ENCODE measurements at regions not wholly inside any gene's neighbourhood (a gene's known extent, or its start where the extent isn't known, plus 50 kb on each side); places are given as distances from the start of the nearest gene placed in this dataset.

DNA sequence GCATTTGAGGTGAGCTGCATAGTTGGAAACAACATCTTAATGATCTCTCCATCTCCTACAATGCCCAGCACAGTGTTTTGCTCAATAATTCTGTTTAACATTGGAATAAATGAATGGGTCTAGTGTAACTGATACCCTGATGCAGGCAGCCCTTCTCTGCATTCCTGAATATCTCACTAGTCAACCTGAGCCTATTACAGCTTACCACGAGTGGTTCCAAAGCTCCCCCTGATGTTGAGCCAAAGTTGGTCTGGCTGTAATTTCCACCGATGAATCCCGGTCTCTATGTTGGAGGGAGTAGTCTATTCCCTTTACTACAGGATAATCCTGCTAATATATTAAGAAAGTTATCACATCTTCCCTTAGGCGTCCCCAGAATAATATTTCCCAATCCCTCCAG, 63.8 kb downstream of the ZBTB18 start:
- Histone ChIP-seq H3K9me3 (no peaks in the 10 kb centered on the region), H3K27ac (no peak overlapping the region), H3K27me3 (no peaks in the 10 kb centered on the region), H3K4me1 (no peaks in the 10 kb centered on the region), H3K36me3 (no peaks in the 10 kb centered on the region), H3K4me3 (no peak overlapping the region)
- DNase-seq (ENCODE audit: extremely low spot score in 2 of 2), result no peak
- TF ChIP-seq POLR2AphosphoS5 (IDR thresholded peaks at IDR 0.05; ENCODE audit: insufficient read depth in 1 of 2, low read depth in 1 of 2) (no peak), POLR2A (IDR thresholded peaks at IDR 0.05) (no peak)
- TF ChIP-seq, protein P1, sequence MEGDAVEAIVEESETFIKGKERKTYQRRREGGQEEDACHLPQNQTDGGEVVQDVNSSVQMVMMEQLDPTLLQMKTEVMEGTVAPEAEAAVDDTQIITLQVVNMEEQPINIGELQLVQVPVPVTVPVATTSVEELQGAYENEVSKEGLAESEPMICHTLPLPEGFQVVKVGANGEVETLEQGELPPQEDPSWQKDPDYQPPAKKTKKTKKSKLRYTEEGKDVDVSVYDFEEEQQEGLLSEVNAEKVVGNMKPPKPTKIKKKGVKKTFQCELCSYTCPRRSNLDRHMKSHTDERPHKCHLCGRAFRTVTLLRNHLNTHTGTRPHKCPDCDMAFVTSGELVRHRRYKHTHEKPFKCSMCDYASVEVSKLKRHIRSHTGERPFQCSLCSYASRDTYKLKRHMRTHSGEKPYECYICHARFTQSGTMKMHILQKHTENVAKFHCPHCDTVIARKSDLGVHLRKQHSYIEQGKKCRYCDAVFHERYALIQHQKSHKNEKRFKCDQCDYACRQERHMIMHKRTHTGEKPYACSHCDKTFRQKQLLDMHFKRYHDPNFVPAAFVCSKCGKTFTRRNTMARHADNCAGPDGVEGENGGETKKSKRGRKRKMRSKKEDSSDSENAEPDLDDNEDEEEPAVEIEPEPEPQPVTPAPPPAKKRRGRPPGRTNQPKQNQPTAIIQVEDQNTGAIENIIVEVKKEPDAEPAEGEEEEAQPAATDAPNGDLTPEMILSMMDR (IDR thresholded peaks at IDR 0.05), result no peak
- intact Hi-C loops (cut with DNase I), result no loop called here

DNA sequence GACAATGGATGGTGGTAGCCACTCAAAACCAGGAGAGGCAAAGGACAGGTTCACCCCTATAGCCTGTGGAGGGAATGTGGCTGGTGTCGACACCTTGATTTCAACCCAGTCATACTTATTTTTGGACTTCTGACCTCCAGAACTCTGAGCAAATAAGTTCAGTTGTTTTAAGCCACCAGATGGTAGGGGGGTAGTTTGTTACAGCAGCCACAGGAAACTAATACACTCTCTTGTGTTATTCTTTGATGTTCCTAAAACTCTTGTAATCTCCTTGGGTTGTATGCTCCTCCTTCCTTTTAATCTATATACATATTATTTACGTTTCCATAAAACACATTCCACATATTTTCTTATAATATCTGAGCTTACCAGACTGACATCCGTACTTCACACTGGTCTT, 65.9 kb downstream of the ZBTB18 start:
- no peak overlapping the region for H3K27ac ChIP-seq
- no peak for TF ChIP-seq POLR2AphosphoS5 (IDR thresholded peaks at IDR 0.05; ENCODE audit: insufficient read depth in 1 of 2, low read depth in 1 of 2)
- TF ChIP-seq POLR2A (IDR thresholded peaks at IDR 0.05), result no peak
- TF ChIP-seq, protein P1 (IDR thresholded peaks at IDR 0.05), result no peak
- H3K27me3 ChIP-seq, result no peaks in the 10 kb centered on the region
- no peak for DNase-seq (ENCODE audit: extremely low spot score in 2 of 2)
- H3K9me3 ChIP-seq, result no peaks in the 10 kb centered on the region
- H3K36me3 ChIP-seq, result no peaks in the 10 kb centered on the region
- H3K4me3 ChIP-seq, result no peak overlapping the region
- intact Hi-C loops (cut with DNase I), result no loop called here
- H3K4me1 ChIP-seq, result no peaks in the 10 kb centered on the region

DNA sequence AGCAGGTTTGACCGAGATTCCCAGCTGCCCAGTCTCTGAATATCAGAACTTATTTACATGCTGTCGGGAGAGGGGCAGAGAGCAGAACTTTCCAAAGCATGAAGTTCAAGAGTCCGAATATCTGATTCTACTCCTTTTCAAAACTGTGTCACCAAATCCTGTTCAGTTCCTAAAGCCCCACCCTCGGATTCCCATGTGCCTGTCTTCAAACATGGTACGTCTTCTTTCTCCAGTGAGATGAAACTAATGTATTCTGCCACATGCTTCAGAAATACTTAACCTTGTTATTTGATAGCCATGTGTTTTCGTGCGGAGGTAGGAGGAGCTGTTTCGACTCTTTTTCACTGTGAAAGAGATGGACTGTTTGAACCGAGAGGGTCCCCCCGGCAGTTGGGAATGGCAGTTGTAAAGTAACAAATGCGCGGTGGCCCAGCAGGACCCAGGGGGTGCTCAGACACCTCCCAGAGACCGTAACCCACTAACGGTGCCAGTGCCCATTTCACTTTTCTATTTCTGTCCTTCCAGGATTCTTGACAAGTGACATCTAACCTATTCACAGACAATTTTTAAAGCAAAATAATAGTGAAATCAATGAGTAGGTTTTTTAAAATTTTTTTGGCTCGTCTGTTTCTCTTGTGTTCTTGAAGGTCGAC, 67.2 kb downstream of the ZBTB18 start:
- H3K36me3 ChIP-seq, result no peaks in the 10 kb centered on the region
- intact Hi-C loops (cut with DNase I), result no loop called here
- TF ChIP-seq, protein P1 (IDR thresholded peaks at IDR 0.05), result no peak
- no peak for TF ChIP-seq POLR2A (IDR thresholded peaks at IDR 0.05)
- TF ChIP-seq POLR2AphosphoS5 (IDR thresholded peaks at IDR 0.05; ENCODE audit: insufficient read depth in 1 of 2, low read depth in 1 of 2), result no peak
- H3K27me3 ChIP-seq, result no peaks in the 10 kb centered on the region
- no peak overlapping the region for H3K27ac ChIP-seq
- H3K4me3 ChIP-seq, result no peak overlapping the region
- H3K4me1 ChIP-seq, result no peaks in the 10 kb centered on the region
- H3K9me3 ChIP-seq, result no peaks in the 10 kb centered on the region
- DNase-seq (ENCODE audit: extremely low spot score in 2 of 2), result no peak

DNA sequence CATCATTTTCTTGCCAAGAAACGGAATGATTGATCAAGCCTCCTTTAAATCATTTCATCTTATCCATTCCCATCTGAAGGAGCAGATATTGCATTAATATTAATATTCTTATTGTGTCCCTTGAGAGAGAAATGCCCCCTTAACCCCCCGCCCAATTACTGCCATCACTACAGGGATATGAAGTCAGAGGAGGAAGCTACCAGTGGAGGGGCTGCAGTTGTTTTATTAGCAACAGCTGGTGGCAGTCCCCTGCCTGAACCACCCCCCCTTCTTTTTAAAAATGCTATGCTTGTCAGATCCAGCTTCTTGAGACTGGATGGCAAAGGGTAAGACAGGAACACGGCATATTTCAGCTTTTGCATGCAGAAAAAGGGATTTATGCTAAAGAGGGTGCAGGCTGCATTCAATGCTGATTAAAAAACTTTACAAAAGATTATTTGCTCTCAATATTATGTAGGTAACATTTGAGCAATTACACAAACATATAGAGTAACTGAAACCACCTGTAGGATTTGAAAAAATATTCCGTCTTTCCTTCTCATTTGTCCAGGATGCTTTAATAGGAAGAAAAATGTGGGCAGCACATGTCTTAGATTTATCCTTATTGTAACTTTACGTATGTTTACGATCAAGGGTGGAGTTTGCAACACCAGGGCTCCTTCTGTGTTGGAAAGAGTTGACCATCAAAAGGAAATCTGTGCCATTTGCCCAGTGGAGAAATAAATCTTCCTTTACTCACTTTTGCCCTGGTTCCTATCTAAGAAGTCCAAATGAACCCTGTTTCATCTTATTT, 77.7 kb downstream of the ZBTB18 start:
- Histone ChIP-seq H3K4me1 (no peaks in the 10 kb centered on the region), H3K9me3 (no peaks in the 10 kb centered on the region), H3K27ac (no peak overlapping the region), H3K36me3 (no peaks in the 10 kb centered on the region), H3K4me3 (no peak overlapping the region), H3K27me3 (no peaks in the 10 kb centered on the region)
- TF ChIP-seq POLR2A (IDR thresholded peaks at IDR 0.05) (no peak), POLR2AphosphoS5 (IDR thresholded peaks at IDR 0.05; ENCODE audit: insufficient read depth in 1 of 2, low read depth in 1 of 2) (no peak)
- TF ChIP-seq, protein P1 (IDR thresholded peaks at IDR 0.05), result no peak
- DNase-seq (ENCODE audit: extremely low spot score in 2 of 2), result no peak
- intact Hi-C loops (cut with DNase I), result no loop called here

DNA sequence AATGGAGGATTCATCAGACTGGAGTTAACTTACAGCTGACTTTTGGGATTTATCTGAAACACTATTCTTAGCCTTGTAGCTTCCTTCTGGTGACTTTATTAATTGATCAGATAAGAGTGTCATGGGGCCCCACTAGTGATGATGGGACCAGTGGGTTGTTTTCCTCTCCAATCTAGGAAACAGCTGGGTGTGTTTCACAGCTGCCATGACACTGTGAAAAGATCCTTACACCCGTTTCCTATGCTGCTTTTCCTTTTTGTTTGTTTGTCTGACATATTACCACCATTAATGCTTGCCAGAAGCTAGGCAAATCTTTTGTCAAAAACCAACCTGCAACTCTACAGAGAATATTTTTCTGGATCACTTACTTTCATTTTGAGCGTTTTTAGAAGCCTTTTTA, 86.2 kb downstream of the ZBTB18 start:
- intact Hi-C loops (cut with DNase I), result no loop called here
- Histone ChIP-seq H3K27me3 (no peaks in the 10 kb centered on the region), H3K4me3 (no peak overlapping the region), H3K27ac (no peak overlapping the region), H3K4me1 (no peaks in the 10 kb centered on the region), H3K9me3 (no peaks in the 10 kb centered on the region), H3K36me3 (no peaks in the 10 kb centered on the region)
- no peak for DNase-seq (ENCODE audit: extremely low spot score in 2 of 2)
- TF ChIP-seq, protein P1 (IDR thresholded peaks at IDR 0.05), result no peak
- TF ChIP-seq POLR2AphosphoS5 (IDR thresholded peaks at IDR 0.05; ENCODE audit: insufficient read depth in 1 of 2, low read depth in 1 of 2) (no peak), POLR2A (IDR thresholded peaks at IDR 0.05) (no peak)

Data from vagina (tissue), 2 donors.